G401 (cell line): ENCODE measurements at regions not wholly inside any gene's neighbourhood (a gene's known extent, or its start where the extent isn't known, plus 50 kb on each side); places are given as distances from the start of the nearest gene placed in this dataset.
"Not testable (repeated sequence)": the region's sequence is repeated elsewhere in the genome, so short reads cannot be mapped to it uniquely, and the experiment has no call there.

Experiments used
- DNase-seq: peaks from one replicate; pipeline ENCODE4 v3.0.0-alpha.2; 2015; ENCODE audit warnings: low spot score
- in situ Hi-C: cut with HindIII; loops from 2 replicates; pipeline ENCODE4 v1.10.0; 2016; ENCODE audit warnings: low sequenced_read_pairs, mixed read lengths

DNA sequence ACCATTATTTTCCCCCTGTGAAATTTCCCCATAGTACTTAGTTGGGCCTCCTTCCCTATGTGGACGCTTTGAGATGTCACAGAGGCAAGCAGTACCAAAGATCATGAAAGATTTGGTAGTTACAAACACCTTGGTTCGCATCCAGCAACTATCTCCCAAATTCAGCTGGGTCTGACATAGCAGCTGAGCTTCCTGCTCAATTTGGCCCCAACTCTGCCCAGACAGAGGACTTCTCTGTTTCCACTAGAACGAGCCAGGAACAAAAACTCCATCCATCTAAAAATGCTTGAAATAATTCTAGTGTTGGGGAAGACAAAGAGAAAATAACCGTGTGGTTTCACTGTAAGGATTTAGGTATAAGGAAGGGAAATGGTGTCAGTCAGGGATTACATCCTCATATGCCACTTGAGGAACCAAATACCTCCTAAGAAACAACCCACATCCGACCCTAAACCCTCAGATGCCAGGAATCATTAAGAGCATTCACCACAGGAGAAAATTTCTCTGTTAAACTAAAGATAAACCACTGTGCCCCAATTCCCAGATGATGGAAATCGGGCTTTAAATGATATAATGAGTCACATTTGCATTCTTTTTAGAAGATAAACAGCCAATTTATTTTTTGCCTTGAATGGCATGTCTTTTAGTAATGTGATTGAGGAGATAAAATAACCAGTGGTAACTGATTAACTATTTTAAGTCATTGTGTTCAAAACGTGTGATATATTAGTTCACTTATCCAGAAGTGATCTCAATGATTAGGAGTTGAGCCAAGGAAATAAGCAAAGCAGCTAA is 103.7 kb upstream of the IFNG-AS1 start:
- no peak for DNase-seq
- in situ Hi-C loops: no loop called here

DNA sequence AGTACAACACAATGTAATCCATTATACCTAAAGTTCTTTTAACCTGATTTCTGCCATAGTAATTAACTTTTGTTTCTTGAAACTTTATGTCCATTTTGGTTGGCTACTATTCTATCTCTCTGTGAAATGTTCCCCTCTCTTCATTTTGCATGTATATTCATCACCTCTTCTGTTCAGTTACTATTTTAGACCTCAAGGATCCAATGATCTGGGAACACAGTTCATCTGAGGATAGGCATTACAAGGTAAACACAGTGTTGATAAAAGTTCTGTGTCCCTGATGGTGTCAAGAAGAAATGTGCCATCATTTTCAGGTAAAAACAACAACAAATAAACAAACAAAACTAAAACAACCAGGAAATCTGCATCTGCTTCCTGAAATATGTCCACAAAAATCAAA is 102.2 kb upstream of the IFNG-AS1 start:
- in situ Hi-C loops: no loop called here

DNA sequence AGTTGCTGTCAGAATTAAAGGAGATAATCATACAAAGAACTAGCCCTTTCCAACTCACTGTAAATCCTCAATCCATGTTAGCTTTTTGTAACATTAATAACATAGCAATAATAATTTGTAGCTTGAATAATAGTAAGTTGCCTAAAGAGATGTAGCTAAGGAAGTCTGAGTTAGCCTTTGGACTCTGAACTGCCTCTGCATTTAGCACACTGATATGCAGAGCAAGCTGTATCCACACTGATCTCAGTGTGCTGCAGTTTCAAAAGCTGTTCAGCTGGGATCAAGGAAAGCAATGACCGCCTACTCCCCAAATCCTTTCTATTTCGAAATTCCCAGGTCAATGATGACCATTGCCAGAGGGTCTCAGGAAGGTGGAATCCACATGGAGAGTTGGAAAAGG is 99.3 kb upstream of the IFNG-AS1 start:
- in situ Hi-C loops: no loop called here
- DNase-seq: no peak

More for the DNA sequence above, 102.2 kb upstream of the IFNG-AS1 start:
- no peak for DNase-seq

DNA sequence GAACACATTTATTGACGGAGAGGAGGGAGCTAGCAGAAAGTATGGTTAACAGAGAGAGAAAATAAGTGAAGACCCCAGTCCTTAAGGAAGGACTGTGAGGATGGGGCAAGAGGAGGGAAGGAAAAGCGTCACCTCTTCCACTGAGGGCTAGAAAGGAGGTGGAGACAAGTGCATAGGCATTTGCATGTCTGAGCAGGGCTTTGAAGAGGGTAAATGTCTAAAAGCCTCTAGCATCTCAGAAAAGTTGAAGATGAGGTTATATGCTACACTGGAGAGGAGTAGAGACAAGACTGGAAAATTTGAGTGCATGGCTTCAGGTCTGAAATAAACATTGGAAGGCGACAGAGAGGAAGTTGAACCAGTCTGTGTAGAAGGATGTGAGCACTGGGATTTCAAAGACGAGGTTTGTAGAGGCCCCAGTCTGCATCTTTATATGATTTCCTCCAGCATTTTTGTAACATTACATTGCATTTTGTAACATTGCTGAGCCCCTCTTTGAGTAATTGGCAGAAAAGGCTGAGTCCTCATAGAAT is 98.5 kb upstream of the IFNG-AS1 start:
- in situ Hi-C loops: no loop called here

DNA sequence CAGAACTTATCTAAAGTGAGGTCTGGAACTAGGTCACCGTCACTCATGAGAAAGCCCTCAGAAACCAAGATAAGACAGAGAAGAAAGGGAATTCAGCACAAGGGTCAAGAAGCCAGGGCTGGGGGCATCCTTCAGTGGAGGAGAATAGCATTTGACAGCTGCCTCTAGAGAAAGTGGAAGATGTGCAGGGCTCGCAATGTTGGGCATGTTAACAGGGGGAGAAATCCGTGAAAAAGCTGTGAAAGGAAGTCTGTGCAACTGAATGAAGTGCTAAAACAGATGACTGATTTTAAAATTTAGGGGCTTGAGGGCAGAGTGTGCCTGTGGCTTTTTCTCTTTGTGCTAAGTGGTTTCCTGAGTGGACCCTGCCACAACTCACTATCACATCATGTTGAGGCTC is 97.7 kb upstream of the IFNG-AS1 start:
- in situ Hi-C loops: no loop called here
- no peak for DNase-seq

More for the DNA sequence above, 98.5 kb upstream of the IFNG-AS1 start:
- no peak for DNase-seq

DNA sequence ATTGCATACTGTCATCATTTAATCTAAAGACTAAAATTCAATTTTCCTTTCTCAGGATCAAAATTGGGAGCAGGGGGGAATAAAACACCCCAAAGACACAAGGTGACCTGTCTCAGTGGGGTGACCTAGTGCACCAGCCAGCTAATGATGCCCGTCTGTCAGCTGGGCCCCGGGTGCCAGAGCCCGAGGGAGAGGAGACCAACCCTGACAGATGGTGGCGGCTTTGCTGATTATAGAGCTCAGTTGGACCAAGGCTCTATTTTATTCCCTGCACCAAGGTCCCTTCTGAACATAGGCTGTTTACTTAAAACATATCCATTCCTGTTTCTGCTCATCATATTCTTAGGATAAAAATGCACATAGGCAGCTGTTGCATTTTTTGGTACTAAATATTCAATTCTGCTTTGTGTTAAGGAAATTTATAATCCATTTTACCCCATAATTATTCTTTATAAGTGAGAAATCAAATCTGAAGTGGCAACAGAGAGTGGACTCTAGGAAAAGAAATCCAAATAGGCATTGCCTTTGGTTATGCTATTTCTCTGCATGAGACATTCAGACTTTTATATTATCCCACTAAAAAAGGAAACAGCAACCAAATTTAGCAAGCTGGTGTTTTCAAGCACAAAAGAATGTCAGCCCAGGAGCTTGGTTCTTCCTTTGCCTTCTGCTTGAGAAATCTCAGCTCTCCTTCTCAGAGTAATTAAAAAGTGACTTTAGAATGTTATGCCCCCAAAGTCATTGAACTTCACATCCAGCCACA is 96.8 kb upstream of the IFNG-AS1 start:
- in situ Hi-C loops: no loop called here
- peak; percentile 32 for DNase-seq

DNA sequence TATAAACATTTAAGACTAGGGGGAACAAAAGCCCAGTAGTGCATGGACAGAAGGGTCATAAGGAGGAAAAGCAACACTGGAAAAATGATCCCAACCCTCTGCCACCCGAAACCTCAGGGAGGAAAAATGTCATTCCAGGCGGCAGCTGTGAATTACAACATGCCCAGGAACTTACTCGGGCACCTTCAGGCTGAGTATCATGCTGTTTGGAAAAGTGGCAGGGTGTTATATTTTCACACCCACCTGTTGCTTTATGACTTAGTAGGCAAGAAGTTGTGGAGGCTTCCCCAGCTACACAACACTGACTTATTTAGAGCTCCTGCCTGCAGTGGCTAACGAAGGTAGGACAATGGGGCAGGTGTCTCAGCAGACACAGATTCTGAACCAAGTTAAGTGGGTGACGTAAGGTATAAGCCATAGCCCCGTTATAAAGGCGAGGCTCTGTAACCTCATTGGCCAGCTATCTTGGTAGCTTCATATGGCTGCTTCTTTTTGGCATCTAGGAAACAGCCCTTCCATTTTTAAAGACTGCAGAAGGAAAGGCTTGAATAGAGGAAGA is 96.1 kb upstream of the IFNG-AS1 start:
- in situ Hi-C loops: no loop called here
- DNase-seq: no peak

DNA sequence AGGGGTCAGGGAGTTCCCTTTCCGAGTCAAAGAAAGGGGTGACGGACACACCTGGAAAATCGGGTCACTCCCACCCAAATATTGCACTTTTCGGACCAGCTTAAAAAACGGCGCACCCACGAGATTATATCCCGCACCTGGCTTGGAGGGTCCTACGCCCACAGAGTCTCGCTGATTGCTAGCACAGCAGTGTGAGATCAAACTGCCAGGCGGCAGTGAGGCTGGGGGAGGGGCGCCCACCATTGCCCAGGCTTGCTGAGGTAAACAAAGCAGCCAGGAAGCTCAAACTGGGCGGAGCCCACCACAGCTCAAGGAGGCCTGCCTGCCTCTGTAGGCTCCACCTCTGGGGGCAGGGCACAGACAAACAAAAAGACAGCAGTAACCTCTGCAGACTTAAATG is 88.8 kb upstream of the IFNG-AS1 start:
- in situ Hi-C loops, DNase-seq: not testable (repeated sequence)

DNA sequence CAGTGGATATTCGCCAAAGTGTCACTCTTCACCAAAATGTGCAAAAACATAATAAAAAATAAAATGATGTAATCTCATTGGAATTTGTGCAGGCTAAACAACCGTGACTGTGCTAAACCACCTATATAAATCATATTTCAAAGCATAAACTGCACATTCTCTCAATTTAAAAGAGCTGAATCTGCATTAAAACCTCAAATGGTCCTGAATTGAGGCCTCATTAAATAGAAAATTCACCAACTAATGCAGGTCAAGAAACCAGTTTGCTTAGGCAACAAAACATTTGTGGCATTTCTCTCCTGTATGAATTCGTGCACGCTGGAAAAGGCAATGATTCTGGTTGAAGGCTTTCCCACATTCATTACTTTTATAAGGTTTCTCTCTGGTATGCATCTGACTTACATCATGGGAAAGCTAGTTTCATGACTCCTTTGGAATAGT is 80.1 kb upstream of the IFNG-AS1 start:
- no peak for DNase-seq
- in situ Hi-C loops: no loop called here

DNA sequence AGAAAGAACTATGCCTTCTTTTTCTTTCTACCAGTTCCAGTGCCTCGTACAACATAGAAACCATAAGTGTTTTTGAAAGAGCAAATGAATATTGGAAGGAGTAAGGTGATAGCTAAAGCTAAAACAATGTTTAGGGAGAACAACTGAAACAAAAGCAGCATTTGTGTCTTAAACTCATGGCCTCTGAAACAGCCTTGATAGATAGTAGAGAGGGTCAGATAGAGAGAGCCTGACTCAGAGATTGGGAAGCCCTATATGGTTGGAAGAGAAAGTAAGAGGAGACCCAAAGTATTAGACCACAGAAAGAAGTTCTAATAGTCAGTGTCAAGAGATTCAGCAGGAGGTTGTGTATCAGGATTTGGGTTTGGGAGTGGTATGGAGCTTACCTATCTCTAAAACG is 79.6 kb upstream of the IFNG-AS1 start:
- in situ Hi-C loops: no loop called here

DNA sequence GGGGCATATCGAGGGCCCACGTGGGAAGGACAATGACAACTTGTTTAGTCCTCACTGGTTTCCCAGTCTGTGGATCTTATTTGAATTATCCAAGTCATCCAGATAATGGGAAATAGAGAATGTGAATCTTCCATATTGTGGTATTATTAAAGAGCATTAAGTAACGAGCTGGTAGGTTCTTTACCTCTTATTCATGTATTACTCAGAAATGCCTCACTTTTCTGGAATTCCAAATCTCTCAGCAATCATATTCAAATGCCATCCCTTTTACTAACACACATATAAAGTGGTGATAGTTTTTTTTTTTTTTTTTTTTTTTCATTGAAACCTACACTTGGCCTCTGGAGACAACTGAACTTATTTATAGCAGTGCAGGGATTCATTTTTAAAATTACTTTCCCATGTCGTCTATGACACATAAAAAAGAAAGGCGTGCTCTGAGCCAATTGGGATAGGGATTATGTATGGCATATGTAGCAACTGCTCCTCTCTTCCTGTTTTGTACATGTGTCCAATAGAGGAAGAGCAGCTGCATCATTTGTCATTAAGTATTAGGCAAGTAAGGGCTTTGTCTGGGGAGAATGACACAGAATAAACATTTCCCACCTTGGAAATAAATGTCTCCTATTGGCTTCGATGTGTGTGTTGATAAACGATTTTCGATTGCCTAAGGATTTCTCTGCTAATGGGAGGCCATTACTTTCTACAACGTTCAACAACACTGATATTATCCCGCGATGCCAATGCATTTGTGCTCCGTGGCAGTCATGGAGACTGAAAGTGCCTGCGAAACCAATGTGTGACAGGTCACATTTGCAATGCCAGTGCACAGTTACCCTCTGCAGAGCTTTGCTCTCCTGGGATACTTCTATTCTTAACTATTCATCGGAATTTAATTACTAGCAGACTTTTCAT is 78.6 kb upstream of the IFNG-AS1 start:
- in situ Hi-C loops: no loop called here
- DNase-seq: no peak

More for the DNA sequence above, 79.6 kb upstream of the IFNG-AS1 start:
- DNase-seq: no peak

DNA sequence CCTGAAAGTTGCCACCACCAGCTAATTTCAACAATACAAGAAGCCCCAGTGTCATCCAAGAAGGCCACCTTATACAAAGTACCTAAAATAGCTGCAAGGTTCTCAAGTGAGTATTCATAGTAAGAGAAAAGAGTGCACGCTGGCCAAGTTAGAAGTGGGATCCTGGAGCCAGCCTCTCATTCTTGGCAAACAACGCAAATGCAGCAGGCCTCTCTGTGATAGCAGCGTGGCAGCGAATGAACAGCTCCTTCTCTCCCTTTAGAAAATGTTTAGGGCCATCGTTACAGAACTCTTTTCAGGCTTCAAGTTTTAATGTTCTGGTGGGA is 78.0 kb upstream of the IFNG-AS1 start:
- no peak for DNase-seq

DNA sequence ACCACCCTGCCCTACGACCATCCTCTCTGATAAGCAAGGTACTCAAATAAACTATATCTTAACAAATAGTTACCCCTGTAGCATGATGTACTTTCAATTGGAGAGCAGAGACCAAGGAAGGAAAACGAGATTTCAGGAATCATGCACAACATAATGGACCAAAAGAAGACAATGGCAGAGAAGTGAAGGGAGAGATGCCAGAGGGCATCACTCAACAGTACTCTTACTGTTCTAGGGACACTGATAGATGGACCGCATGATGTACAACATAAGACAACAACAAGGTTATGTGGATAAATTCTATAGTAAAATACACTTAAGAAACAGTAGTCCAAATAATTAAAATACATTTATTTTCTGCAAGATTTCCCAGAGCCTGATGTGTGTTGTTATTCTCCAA is 77.5 kb upstream of the IFNG-AS1 start:
- in situ Hi-C loops: no loop called here
- no peak for DNase-seq

More for the DNA sequence above, 78.0 kb upstream of the IFNG-AS1 start:
- in situ Hi-C loops: no loop called here

DNA sequence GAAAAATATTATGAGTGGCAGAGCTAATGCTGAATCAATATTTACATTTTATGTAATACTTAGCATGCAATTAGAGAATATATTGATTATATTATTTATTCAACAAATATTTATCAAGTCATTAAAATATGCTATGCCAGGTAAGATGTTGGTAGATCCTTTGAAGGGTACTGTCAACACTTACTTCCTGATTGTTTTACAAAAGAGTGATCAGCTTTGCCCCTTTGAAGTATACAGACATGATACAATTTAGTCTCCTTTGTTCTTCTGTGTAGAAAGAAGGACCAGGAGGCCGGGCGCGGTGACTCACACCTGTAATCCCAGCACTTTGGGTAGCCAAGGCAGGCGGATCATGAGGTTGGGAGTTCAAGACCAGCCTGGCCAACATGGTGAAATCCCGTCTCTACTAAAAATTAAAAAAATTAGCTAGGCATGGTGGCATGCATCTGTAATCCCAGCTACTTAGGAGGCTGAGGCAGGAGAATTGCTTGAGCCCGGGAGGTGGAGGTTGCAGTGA is 73.9 kb upstream of the IFNG-AS1 start:
- in situ Hi-C loops: no loop called here
- no peak for DNase-seq

DNA sequence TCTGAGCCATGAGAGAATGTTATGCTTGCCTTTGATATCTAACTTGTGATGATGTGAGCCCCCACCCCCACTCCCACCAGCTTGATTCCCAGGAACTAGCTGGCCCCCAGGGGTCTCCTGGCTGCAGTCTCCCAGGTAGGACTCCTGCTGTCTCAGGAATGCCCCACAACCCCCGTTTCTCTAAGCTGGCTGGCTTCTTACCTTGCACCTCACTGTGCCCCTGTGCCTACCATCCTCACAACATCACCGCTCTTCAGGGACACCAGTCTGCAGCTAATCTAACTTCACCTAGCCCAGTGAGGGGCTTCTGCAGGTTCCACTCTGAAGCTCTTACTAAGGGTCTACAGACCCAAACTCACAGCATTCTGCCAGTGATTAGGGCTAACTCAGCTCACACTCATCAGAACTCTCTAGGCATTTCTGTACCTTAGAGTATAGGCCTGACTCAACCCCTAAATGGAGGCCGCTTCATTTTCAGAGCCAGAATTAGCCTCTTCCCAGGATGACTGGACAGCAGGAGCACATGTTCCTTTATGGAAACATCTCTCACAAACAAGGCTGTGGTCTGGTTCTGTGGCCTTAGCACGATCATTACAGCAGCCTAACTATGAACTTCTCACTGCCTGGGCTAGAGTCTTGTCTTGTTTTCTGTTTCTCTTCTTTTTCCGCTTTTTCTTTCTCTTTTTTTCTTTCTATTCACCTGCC is 72.8 kb upstream of the IFNG-AS1 start:
- in situ Hi-C loops: no loop called here
- DNase-seq: no peak

DNA sequence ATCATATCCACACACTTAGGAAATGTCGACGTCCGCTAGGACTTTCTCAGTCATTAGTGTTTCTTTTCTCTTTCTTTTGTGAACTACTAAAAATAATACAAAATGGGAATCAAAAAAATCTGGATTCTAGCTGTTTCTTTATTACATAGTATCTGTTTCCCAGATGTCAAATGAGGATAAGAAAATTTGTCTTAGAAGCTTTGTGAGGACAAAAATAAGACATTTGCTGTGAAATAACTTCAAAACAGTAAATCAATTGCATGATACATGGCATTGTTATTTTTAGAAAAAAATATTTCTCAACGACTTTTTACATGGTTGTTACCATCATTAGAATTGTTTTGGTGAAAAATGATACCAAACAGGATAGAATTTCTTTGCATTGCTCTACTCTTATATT is 71.4 kb upstream of the IFNG-AS1 start:
- DNase-seq: no peak
- in situ Hi-C loops: no loop called here

DNA sequence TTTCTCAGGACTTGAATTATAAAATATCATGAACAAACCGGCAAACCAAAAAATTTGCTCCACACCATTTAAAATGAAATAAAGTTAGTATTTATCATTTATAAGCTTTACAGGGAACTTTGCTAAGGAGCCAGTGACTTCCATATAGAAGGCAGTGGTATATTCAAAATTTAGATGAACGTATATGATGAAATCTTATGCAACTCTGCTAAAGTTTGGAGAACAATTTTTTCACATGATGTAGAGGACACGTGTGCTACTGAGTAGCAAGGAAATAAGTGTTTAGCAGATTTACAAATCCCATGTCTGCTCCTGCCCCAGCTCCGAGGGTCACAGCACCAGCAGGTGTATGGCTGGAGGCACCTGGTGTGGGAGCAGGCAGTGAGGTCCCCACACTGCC is 70.8 kb upstream of the IFNG-AS1 start:
- no peak for DNase-seq
- in situ Hi-C loops: no loop called here

DNA sequence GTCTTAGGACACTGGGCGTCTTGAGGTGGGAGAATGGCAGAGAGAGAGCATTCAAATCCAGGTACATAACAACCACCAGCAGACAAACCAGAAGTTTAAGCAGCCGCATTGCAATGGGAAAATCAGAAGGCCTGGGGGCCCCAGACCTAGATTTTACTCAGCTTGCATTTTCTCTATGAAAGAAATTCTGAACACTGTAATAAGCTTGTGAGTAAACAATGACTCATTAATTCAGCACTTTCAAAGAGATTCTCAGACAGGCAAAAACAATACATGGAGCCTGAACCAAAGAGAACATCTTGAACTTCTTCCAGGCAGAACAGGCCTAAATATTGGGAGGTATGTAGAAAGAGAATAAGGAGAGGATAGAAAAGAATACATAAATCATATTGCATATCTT is 69.8 kb upstream of the IFNG-AS1 start:
- no peak for DNase-seq
- in situ Hi-C loops: no loop called here
